ENCODE measurements at regions not wholly inside any gene's neighbourhood (a gene's known extent, or its start where the extent isn't known, plus 50 kb on each side); places are given as distances from the start of the nearest gene placed in this dataset.
"Not testable (repeated sequence)": the region's sequence is repeated elsewhere in the genome, so short reads cannot be mapped to it uniquely, and the experiment has no call there.

GRCh38 chr6:15116889-15117288 lies 129.0 kb upstream of the JARID2 start:
- DNase-seq (ENCODE audit: low spot score) = no peak

DNA sequence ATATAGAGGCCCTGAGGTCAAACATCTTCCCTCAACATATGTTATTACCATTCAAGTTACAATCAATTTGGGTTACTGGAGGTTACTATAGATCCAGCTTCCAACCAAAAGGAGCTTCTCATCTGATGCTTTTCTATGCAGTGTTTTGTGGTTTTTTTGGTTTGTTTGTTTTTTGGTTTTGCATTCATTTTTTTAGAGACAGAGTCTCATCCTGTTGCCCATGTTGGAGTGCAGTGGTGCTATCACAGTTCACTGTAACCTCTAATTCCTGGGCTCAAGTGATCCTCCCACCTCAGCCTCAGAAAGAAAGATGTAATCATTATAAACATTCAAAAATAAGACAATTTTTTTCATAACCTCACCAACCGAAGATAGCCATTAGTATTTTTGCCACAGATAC lies 124.4 kb upstream of the JARID2 start:
- DNase-seq (ENCODE audit: low spot score) = no peak

DNA sequence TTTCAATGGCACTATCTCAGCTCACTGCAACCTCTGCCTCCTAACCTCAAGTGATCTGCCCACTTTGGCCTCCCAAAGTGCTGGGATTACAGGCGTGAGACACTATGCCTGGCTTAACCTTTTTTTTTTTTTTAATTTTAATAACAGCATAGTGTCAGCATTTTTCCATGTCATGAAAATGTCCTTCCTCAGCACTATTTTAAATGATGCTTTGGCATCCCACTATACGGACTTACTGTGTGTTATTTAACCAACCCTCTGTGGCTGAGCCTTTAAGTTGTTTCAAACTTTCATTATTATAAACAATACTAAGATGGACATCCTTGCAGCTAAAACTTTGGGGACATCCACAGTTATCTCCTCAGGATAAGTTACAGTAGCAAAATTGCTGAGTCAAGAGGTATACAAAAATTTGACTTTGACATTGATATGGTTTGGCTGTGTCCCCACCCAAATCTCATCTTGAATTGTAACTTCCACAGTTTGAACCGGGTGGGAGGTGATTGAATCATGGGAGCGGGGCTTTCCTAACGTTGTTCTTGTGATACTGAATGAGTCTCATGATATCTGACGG lies 123.8 kb upstream of the JARID2 start:
- no peak for DNase-seq (ENCODE audit: low spot score)

DNA sequence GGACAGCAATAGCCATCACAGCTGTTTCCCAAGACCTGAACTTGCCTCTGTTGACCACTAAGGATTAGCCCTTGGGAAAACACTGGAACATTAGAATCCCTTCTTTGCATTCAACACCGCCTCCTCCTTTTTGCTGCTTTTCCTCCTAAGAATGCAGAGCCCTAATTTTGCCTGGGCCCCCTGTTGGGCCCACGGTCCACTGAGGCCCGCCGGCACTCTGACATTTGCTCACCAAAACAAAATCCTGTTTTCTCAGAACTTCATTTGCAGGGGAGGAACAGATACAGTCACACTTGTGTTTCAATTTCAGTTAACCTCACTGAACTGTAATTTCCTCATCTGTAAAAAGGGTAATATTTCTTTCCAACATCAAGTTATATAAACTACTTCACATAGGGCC lies 116.0 kb upstream of the JARID2 start:
- no peak for DNase-seq (ENCODE audit: low spot score)

DNA sequence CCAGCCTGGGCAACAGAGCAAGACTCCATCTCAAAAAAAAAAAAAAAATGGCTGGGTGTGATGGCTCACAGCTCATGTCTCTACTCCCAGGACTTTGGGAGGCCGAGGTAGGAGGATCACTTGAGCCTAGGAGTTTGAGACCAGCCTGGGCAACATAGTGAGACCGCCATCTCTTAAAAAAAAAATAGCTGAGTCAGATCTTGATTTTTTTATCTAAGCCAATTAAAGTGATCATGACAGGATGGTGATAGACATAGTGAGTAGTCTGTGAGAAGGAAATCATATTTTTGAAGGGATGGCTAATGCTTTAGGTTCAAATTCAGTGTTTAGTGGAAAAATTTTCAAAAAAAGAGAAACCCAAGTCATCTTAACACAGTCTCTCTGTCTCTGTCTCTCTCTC lies 114.6 kb upstream of the JARID2 start:
- DNase-seq (ENCODE audit: low spot score) = no peak

GRCh38 chr6:15131651-15132061 lies 114.2 kb upstream of the JARID2 start:
- no peak for DNase-seq (ENCODE audit: low spot score)

DNA sequence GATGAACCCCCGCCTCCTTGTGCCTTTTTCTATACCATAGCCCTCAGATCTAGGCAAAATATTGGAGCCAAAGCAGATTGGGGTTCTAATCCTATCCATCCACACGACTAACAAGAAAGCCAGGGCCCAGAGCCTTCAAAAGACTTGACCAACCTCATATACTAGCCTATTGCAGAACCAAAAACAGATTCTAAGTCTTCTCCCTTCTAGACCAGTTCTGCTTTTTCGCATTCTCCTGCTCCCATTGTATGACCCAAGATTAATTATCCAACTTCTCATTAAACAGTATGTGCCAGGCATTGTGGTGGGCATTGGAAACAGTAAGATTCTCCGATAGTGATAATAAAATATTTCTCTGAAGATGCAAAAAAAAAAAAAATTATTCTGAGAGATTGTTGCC lies 113.7 kb upstream of the JARID2 start:
- DNase-seq (ENCODE audit: low spot score) = no peak

- DNase-seq (ENCODE audit: low spot score) = no peak
These were observed 112.8 kb upstream of the JARID2 start for GRCh38 chr6:15132854-15133670.

DNA sequence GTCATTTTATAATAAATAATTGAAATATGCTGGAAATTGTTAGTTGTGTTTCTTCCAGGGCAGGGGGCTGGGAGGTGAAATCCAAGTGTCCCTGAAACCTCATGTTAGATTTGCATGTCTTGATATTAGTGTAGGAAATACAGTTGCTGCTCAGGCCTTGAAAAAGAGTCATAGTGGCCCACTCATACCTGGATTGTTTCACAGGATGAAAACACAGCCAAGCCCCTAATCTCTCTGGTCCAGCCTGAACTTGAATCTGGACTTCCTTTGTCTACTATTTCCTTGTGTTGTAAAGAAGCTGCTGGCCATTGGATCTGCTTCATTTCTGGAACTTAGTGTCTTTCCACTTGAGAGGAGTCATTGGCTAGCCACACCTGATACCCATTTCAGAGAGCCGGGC lies 108.8 kb upstream of the JARID2 start:
- no peak for DNase-seq (ENCODE audit: low spot score)

- no peak for DNase-seq (ENCODE audit: low spot score)
These were observed 102.8 kb upstream of the JARID2 start for GRCh38 chr6:15143086-15143485.

GRCh38 chr6:15143540-15143939 lies 102.3 kb upstream of the JARID2 start:
- DNase-seq (ENCODE audit: low spot score) = no peak

DNA sequence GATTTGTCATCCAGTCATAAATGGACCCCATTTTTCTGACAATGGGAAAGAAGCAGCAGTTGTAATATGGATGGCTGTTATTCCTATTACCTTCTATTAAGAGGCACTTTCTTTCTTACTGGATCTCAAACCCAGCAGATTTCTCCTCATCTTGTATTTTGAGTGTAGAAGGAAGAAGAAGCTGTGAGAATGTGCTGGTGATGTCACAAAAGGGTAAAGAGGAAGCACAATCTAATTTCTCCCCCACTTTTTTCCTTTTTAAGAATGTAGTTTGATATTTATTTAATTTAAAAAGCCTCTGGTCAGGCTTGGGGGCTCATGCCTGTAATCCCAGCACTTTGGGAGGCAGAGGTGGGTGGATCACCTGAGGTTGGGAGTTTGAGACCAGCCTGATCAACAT lies 100.0 kb upstream of the JARID2 start:
- DNase-seq (ENCODE audit: low spot score) = no peak

DNA sequence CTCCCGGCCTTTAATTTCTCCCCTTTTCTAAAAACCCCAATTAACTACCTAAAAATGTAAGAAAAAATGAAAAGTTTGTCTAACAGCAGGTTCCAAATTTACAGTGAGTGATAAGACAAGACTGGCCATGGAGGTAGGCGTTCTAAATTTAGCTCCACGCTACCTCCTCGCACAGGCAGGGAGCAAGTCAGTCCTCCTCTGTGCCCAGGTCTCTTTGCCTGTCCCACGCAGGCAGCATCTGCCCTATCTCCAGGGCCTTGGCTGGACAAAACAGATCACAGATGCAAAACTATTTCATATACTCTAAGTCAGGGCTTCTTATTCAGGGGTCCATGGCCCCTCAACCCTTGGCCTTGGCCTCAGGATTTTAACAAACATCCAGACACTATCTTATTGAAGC lies 98.0 kb upstream of the JARID2 start:
- DNase-seq (ENCODE audit: low spot score) = no peak

GRCh38 chr6:15148356-15148946 lies 97.4 kb upstream of the JARID2 start:
- no peak for DNase-seq (ENCODE audit: low spot score)

DNA sequence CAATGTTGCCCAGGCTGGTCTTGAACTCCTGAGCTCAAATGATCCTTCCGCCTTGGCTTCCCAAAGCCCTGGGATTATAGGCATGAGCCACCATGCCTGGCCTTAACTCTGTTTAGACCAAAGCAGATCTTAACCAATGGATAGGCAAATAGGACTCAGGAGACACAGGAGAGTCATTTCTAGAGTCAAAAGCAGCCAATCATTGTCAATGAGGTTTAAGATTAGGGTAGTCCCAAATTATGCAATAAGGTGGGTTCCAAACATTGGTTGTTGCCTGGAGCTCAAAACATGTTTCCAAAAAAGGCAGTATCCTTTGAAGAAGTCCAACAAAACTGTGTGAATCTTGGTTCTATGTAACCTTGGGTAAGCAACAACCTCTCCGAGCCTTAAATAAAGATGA lies 95.7 kb upstream of the JARID2 start:
- DNase-seq (ENCODE audit: low spot score) = no peak

DNA sequence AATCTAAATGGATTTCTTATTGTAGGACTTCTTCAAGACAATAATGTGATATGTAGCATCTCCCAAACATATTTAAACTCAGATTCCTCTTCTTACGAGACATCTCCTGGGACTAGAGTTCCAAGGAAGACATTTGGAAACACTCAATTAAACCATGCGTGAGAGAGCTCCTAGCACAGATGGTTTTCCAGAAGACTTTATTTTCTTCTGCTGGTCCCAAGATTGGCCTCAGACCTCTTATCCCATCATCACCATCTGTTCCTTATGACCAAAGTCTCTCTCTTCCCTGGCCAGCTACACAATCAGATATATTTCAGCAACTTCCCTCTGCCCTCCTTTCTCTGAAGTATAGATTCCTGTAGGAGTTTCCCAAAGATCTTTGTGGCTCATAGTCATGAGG lies 93.2 kb upstream of the JARID2 start:
- DNase-seq (ENCODE audit: low spot score) = no peak

DNA sequence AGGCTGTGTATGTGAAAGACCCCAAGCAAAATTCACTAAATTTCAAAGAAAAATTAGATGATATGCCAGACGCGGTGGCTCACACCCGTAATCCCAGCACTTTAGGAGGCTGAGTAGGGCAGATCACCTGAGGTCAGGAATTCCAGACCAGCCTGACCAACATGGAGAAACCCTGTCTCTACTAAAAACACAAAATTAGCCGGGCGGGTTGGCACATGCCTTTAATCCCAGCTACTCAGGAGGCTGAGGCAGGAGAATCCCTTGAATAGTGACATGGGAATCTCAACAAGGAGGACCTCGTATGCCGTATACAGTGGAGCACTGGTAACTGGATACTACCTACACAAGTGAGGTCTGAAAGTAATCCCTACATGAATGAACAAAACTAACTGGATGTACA lies 92.7 kb upstream of the JARID2 start:
- DNase-seq (ENCODE audit: low spot score) = no peak

- DNase-seq (ENCODE audit: low spot score) = no peak
These were observed 88.4 kb upstream of the JARID2 start for GRCh38 chr6:15157479-15157878.

GRCh38 chr6:15158821-15159619 lies 86.8 kb upstream of the JARID2 start:
- DNase-seq (ENCODE audit: low spot score) = no peak

GRCh38 chr6:15160812-15161211 lies 85.1 kb upstream of the JARID2 start:
- DNase-seq (ENCODE audit: low spot score) = no peak

- not testable (repeated sequence) for DNase-seq (ENCODE audit: low spot score)
These were observed 81.0 kb upstream of the JARID2 start for GRCh38 chr6:15164855-15165254.

DNA sequence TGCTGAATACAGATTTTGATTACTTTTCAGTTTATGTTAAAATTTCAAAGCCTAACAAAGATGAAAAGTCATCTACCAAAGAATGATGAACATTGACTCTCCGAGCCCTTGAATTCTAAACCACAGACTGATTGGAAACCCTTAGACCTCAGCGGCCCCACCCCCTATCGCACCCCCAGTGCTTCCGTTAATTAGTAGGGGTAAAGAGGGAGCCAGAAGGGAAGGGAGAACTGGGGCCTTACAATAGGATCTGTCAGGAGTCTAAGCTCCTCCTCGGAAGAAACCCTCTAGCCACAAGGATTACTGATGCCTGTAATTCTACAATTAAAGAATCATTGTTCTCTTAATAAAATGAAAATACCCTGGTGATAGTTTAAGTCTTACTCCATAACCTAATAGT lies 79.7 kb upstream of the JARID2 start:
- no peak for DNase-seq (ENCODE audit: low spot score)

- no peak for DNase-seq (ENCODE audit: low spot score)
These were observed 75.7 kb upstream of the JARID2 start for GRCh38 chr6:15170126-15170525.

Data from putamen (tissue), 1 donor.